GM21825 (cell line): ENCODE measurements at regions not wholly inside any gene's neighbourhood (a gene's known extent, or its start where the extent isn't known, plus 50 kb on each side); places are given as distances from the start of the nearest gene placed in this dataset.
"Not testable (repeated sequence)": the region's sequence is repeated elsewhere in the genome, so short reads cannot be mapped to it uniquely, and the experiment has no call there.

Experiments used
- ATAC-seq: cut with Tn5 transposase; IDR thresholded peaks from one replicate; pipeline ENCODE4 v1.9.1; 2021; ENCODE audit warnings: mild to moderate bottlenecking, moderate library complexity; ENCODE audit not compliant: unreplicated experiment

DNA sequence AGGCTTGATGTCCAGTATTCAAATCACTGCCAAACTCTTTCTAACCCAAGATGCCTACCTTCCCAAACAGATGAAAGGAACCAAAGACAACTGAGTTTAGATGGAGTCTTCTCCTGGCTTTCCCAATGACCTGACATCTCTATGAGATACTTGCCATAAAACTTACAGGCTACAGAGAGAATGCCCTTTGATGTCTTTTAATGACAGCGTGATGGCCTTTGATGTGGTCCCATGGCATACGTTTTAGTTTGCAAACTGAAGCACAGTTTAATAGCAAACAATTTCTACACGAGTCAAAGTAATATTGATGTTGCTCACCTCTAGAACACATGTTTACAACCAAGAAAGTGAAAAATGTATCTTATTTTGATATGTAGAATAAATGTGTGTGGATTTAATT is 73.2 kb downstream of the ZIC4 start:
- no peak for ATAC-seq

DNA sequence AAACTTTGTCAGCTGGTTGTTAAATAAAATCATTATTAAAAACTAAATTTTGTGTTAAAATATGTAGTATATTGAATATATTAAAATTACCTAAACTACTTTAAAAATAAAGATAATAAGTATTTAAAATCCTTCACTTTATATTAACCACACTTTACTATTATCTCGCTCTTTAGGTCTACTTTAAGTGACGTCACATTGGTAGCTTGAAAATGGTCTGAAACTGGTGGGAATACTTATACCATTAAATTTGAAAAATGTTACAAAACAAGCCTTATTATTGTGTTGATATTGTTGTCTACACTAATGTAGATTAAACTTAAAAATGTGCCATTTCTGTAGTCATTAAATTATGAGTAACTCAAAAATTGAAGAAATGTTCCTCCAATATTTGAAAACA is 77.6 kb downstream of the ZIC4 start:
- no peak for ATAC-seq

DNA sequence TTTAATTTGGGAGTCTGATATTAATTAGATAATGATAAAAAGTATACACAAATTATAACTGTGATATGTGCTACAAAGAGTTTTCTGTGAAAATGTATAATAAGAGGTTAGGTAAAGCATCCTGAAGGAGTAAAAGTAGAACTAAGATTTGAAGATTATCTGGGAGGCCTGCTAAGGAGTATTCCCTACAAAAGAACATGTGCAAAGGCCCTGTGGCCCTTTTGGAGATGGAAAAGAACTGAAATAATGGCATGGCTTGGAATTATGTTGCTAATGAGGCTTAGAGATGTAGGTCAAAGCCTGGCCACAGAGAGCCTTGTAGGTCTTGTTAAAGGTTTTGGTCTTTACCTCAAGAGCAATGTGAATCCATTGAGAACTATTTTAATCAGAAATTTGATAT is 82.0 kb downstream of the ZIC4 start:
- ATAC-seq, result no peak

DNA sequence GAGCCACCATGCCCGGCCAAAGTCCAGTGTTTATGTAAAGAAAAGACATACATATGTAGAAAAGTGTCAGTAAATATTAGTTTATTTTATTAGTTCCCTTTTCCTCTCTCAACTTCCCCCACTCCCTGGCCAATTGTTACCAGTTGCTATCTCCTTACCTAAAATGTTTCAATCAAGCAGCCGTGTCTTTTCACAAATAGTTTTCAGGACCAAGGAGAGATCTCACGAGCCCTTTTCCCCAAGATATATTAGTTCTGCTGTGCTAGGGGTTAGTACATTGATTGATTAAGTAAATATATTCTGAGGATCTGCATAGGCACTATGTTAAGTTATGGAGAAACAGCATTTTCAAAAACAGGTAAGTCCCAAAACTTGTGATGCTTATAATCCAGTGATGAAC is 87.4 kb downstream of the ZIC4 start:
- no peak for ATAC-seq

DNA sequence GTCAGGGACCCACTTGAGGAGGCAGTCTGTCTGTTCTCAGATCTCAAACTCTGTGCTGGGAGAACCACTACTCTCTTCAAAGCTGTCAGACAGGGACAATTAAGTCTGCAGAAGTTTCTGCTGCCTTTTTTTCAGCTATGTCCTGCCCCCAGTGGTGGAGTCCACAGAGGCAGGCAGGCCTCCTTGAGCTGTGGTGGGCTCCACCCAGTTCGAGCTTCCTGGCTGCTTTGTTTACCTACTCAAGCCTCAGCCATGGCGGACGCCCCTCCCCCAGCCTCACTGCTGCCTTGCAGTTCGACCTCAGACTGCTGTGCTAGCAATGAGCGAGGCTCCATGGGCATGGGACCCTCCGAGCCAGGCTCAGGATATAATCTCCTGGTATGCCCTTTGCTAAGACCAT is 89.3 kb downstream of the ZIC4 start:
- ATAC-seq, result not testable (repeated sequence)

DNA sequence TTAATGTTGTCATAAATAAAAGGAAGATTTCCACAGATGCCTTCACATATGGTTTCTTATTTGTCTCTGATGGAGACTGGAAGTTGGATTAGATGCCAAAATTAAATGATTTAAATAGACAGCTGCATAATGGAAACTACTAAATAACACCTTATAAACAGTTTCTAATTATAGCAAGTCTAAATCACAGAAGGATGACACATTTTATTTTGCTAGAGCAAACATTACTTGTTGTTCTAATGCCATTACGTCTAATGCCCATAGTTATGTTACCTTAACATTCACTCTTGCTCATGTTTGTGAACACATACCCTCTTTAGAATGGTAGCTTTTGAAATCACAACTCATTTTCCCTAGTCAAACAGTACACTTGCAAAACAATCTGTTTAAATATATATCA is 92.8 kb downstream of the ZIC4 start:
- ATAC-seq, result no peak

DNA sequence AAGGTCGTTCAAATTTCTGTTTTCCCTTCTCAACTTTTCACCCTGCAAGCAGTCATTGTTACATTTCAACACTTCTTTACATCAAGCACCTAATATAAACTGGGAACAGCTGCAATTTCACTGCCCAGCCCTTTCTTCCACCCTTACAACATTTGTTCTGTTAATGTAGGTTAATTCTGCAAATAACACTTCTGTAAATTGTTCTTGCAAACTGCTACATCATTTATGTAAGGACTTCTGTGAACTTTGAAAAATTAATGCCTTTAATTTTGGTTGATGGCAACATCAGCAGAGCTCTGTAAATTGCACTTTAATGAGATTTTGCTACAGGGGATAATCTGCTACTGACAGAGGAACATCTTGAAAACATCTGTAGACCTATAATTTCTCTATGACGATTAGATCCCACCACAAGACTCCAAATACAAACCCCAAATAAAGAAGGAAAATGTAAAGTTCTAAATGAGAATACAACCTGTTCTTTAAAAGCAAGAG is 93.5 kb downstream of the ZIC4 start:
- no peak for ATAC-seq

DNA sequence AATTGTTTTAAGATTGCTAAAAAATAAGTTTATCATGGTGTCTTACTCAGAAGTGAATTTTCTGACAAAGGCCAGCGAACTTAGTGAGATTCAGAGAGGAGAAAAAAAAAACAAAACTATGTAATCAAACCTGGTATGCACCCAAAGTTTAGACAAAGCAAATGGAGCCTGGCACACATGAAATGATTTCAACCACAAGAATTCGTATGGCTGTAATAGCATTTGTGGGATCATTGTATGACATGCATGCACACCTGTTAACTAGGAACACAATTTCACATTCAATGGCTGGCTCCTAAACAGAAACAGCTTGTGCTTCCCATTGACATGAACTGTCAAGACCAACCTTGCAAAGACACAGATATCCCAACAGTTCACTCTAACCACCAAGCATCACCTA is 94.6 kb downstream of the ZIC4 start:
- no peak for ATAC-seq

DNA sequence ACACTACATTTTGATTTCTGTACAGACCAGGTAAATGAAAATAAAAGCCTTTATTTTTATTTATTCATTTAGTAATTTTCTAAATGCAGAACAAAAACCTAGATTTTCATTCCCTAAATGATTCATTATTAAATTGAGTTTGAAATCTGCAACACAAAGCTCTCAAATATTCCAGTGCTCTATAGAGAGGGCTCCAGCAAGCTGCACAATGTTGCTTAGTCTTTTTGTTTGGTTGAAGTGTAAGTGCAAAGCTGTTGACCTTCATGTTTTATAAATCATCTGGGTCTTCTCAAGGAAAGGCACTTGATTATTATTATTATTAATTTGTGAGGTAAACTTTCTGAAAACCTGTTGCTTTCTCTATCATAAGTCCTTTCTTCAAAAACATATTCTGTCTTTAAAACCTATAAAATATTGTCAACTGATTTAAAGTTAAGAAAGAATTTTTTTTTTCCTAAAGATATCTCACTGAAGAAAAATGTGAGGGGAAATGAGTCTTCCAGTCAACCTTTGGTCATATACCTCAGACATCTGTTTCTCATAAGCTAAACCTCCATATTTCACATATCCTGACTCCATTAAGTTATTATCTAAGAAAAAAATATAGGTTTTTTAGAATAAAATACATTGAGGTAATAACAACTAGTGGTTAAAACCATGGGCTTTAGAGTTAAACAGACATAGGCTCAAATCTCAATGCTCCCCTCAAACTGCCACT is 100.7 kb downstream of the ZIC4 start:
- no peak for ATAC-seq

DNA sequence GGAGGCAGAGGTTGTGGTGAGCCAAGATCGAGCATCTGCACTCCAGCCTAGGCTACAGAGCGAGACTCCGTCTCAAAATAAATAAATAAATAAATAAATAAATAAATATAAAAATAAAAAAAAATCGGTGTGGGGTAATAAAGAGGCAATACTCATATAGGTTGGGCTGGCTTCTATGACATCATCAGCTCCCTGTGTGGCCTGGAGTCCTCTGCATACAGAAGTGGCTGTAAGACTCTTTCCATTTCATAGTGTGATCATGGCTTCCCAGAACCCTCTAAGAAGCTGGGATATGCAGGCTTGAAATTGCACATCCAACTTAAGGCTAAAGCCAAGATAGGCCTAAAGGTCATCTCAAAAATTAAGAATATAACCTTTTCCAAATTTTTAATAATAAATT is 101.6 kb downstream of the ZIC4 start:
- ATAC-seq, result no peak

DNA sequence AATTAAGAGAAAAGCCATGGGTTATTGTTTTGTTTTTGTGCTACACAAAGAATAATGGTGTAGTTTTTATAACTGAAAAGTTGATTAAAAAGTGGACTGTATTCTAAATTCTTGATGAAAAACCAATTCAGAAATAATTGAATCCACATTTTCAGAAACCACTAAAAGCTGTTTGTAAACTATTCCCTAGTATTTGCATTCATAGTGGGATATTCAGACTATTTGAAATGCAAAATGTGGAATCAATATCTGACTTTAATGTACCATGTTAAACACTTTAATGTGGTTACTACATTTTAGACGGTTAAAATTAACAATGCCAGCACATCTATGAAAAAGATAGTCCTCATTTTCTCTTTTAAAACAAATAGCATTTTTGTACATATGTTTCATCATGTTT is 104.6 kb downstream of the ZIC4 start:
- ATAC-seq, result no peak

DNA sequence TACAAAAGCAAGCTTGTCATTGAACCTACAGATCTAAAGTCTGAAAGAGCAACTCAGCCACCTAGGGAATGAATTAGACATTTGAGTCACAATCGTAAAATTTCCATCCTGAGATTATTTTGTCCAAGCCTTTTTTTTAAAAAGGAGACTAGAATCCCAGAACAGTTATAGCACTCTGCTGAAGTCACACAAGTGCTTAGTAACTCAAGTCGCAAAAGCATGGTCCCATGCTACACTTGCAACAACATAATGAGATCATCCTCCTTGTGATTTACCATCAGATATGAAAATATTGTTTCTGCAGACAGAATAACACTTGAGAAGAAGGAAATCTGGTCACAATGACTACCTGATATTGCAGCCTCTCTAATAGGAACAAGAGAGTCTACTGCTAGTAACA is 106.7 kb downstream of the ZIC4 start:
- no peak for ATAC-seq

DNA sequence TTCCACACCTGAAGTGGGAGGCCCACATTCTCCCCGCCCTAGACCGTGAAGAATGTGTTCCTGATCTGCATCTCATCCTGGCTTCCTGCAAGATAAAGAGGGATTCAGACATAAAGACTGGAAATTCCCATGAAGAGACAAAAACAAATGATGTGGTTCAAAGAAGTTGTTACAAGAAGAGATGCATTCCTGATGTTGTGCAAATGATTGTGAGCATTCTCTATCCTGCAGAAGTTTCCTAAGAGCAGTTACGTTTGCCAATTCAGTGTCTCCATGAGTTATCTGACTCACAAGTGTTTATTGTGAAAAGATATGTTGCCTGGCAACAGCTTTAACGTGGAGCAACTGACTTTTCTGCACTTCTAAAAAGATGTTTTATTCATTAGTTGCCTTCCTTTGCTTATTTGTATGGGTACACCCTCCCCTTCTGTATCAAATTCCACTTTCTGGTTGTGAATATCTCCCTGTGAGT is 107.8 kb downstream of the ZIC4 start:
- no peak for ATAC-seq

DNA sequence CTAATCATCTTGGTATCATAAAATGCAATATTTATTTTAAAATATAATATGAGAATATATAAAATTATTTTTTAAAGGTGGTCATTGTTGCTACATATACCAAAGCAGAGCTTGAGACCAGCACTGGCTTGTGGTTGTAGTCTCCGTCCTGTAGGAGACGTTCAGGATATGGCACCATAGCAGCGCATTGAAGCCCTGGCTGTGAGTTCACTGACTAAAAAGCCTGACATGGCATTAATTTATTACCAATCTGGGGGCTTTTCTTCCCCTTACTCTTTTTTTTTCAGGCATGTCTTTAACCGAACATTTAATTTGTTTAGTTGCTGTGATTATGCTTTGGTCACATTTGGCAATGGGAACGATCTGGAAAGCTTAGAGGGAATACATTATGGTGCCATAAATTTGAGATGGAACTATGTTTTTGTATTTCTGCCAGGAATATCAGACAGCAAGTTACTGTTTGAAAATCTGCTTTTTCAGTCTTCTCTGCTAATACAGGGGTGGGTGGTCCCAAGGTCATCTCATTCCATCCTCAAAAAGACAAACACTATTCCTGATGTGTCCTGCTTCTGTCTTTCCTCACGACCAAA is 108.5 kb downstream of the ZIC4 start:
- ATAC-seq, result no peak

DNA sequence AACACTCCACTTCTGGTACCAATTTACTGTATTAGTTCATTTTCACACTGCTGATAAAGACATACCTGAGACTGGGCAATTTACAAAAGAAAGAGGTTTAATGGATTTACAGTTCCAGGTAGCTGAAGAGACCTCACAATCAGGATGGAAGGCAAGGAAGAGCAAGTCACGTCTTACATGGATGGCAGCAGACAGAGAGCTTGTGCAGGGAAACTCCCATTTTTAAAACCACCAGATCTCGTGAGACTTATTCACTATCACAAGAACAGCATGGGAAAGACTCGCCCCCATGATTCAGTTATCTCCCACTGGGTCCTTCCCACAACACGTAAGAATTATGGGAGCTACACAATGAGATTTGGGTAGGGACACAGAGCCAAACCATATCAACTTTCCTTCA is 119.0 kb downstream of the ZIC4 start:
- ATAC-seq, result not testable (repeated sequence)

DNA sequence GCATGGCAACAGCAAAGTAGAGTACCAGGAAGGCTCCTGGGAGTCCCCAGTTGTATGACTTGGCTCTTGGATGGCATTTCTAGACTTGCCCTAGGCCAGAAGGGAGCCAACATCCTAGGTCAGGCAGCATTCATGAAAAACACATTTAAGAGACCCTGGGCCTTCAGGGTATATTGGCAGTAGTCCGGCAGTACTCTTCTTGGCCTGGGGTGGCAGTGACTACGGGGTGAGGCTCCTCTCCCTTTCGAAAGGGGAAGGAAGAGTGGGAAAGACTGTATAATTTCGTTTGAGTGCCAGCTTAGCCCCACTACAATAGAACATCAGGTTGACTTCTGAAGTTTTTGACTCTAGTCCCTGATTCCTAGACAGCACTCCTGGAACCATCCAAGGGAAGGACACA is 136.4 kb downstream of the ZIC4 start:
- ATAC-seq, result no peak

DNA sequence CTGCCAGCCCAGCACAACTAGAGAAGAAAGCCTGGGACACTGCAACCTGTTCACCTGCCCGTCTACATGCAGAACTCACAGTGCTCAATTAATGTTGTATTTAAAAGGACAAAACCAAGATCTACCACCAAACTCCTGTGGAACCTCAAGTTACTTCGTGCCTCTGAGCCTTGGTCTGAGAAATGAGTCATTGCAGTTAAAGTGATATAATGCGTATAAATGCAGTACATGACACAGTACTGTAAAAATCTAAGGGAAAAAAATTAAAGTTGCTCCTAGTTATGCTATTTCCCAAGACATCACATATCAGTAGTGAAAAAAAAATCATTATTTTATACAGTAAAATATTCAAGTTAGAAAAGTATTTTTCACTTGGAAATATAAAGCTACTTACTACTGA is 138.9 kb downstream of the ZIC4 start:
- ATAC-seq, result no peak

DNA sequence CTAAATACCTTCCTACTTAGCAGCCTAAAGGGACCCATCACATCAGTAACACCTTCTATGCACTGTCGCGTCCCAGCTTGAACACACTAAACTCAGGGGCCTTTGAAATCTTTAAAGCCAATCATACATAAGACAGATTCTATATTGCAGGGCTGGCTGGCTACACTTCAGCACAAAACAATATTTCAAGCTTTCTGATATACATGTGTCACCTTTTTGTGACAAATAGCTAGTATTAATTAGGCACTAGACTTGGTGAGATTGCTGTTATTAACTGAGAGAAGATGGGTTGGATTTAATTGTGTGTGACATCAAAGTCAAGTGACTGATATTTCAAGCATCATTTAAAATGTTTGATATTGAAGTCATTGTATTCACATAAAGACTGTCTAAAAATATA is 148.4 kb downstream of the ZIC4 start:
- ATAC-seq, result no peak

DNA sequence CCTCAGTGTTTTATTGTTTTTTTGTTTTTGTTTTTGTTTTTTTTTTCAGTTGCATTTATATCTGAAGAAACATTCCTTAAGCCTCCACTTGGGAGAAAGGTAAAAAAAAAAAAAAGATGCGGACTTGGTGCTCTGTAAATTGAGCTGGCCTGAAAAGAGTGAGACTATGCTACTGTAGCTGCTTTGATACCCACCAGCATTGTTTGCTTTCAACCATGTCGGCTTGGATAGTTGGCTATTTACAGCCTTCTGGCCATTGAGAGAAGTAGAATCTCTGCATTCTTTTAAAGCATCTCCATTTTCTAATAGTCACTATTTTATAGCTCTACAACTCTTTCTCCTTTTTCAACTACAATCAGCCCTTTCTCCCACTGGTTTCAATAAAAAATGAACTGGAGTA is 149.6 kb downstream of the ZIC4 start:
- ATAC-seq, result no peak

DNA sequence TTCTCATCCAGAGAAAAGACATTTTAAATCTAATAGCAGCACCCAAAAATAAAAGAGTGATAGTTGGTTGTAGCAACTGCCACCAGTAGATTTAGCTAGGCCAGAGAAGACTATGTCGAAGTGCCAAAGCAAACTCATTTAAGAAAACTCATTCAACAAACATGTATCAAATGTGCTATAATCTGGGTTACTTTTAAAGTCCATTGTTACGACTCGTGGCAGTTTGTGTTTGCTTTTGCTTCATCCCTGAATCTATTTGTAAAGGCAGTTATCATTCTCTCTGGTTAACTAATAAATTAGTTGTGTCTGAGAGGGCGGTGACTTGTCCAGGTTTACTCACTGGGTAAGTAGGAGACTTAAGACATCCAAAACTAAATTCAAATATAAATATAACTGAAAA is 159.4 kb downstream of the ZIC4 start:
- no peak for ATAC-seq

DNA sequence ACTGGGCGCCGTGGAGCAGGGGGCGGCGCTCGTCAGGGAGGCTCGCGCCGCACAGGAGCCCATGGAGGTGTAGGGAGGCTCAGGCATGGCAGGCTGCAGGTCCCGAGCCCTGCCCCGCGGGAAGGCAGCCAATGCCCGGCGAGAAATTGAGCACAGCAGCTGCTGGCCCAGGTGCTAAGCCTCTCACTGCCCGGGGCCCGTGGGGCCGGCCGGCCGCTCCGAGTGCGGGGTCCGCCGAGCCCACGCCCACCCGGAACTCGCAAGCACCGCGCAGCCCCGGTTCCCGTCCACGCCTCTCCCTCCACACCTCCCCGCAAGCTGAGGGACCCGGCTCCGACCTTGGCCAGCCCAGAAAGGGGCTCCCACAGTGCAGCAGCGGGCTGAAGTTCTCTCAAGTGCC is 160.7 kb downstream of the ZIC4 start:
- not testable (repeated sequence) for ATAC-seq

DNA sequence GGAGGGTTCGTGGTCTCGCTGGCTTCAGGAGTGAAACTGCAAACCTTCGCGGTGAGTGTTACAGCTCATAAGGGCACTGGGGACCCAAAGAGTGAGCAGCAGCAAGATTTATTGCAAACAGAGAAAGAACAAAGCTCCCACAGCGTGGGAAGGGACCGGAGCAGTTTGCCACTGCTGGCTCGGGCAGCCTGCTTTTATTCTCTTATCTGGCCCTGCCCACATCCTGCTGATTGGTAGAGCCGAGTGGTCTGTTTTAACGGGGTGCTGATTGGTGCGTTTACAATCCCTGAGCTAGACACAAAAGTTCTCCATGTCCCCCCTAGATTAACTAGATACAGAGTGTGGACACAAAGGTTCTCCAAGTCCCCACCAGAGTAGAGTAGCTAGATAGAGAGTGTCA is 161.3 kb downstream of the ZIC4 start:
- ATAC-seq, result not testable (repeated sequence)

DNA sequence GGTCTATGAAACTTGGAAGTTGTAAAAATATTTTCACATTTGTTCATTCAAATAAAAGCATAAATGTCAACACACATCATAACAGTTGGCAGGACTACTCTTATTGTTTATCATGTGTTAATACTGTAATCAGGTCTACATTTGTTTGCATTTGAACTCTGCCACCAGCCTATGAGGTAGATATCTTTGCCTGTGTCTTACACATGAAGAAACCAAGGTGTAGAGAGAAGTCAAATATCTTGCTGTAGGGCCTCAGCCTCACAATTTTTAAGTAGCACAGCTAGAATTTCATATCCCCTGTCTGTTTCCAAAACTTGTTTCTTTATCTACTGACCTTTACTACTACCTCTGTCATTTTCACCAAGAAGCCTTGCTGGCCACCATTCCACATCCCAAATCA is 161.9 kb downstream of the ZIC4 start:
- ATAC-seq, result no peak
